Lung microvascular endothelial cell (primary cell): ENCODE measurements at regions not wholly inside any gene's neighbourhood (a gene's known extent, or its start where the extent isn't known, plus 50 kb on each side); places are given as distances from the start of the nearest gene placed in this dataset.
"Not testable (repeated sequence)": the region's sequence is repeated elsewhere in the genome, so short reads cannot be mapped to it uniquely, and the experiment has no call there.

Experiments used
- DNase-seq, 2 donors: peaks; one replicate each; pipeline versions ENCODE4 v3.0.0 to v3.0.0-alpha.2; 2010; ENCODE audit warnings: low read depth in 2 of 2

- DNase-seq, result no peak
These were observed 212.1 kb downstream of the KCNRG start for GRCh38 chr13:50227361-50227760.

GRCh38 chr13:50228527-50228926 is 213.3 kb downstream of the KCNRG start:
- no peak for DNase-seq

- no peak for DNase-seq
These were observed 214.9 kb downstream of the KCNRG start for GRCh38 chr13:50229960-50230661.

GRCh38 chr13:50230662-50230978 is 215.4 kb downstream of the KCNRG start:
- no peak for DNase-seq

- not testable (repeated sequence) for DNase-seq
These were observed 218.3 kb downstream of the KCNRG start for GRCh38 chr13:50233574-50233973.

GRCh38 chr13:50235604-50236342 is 220.5 kb downstream of the KCNRG start:
- no peak for DNase-seq

- no peak for DNase-seq
These were observed 221.7 kb downstream of the KCNRG start for GRCh38 chr13:50236898-50237318.

- no peak for DNase-seq
These were observed 223.7 kb downstream of the KCNRG start for GRCh38 chr13:50238922-50239321.

GRCh38 chr13:50241479-50241878 is 226.2 kb downstream of the KCNRG start:
- no peak for DNase-seq

GRCh38 chr13:50243931-50244330 is 228.7 kb downstream of the KCNRG start:
- no peak for DNase-seq

- DNase-seq, result peak; percentile 27 to 48
These were observed 229.1 kb downstream of the KCNRG start for GRCh38 chr13:50244355-50244712.

GRCh38 chr13:50244713-50245574 is 229.7 kb downstream of the KCNRG start:
- peak; percentile 8 to 91 for DNase-seq

- DNase-seq, result no peak
These were observed 232.0 kb downstream of the KCNRG start for GRCh38 chr13:50247223-50247622.

GRCh38 chr13:50248516-50249143 is 233.4 kb downstream of the KCNRG start:
- no peak for DNase-seq

- DNase-seq, result no peak
These were observed 233.9 kb downstream of the KCNRG start for GRCh38 chr13:50249144-50249521.

GRCh38 chr13:50250401-50250800 is 235.2 kb downstream of the KCNRG start:
- DNase-seq, result no peak

GRCh38 chr13:50255639-50256038 is 240.4 kb downstream of the KCNRG start:
- no peak for DNase-seq

- not testable (repeated sequence) for DNase-seq
These were observed 241.5 kb downstream of the KCNRG start for GRCh38 chr13:50256536-50257321.

GRCh38 chr13:50257646-50258045 is 242.4 kb downstream of the KCNRG start:
- no peak for DNase-seq

- DNase-seq, result no peak
These were observed 246.1 kb downstream of the KCNRG start for GRCh38 chr13:50261130-50261901.
